ENCODE measurements at regions not wholly inside any gene's neighbourhood (a gene's known extent, or its start where the extent isn't known, plus 50 kb on each side); places are given as distances from the start of the nearest gene placed in this dataset.
"Not testable (repeated sequence)": the region's sequence is repeated elsewhere in the genome, so short reads cannot be mapped to it uniquely, and the experiment has no call there.

- no peak overlapping the region for H3K4me3 Mint-ChIP-seq
- no peaks in the 10 kb centered on the region for H3K4me1 Mint-ChIP-seq (ENCODE audit: low read depth)
- H3K36me3 Mint-ChIP-seq, result no peaks in the 10 kb centered on the region
- H3K9me3 Mint-ChIP-seq (ENCODE audit: low read depth), result peaks cover 18% of the 10 kb centered on the region
- H3K27ac Mint-ChIP-seq, result no peak overlapping the region
- no peaks in the 10 kb centered on the region for H3K27me3 Mint-ChIP-seq
These were observed 303.0 kb upstream of the TMEM132C start for GRCh38 chr12:127963933-127964332.

- Mint-ChIP-seq H3K36me3 (no peaks in the 10 kb centered on the region), H3K27ac (no peak overlapping the region), H3K27me3 (no peaks in the 10 kb centered on the region), H3K9me3 (ENCODE audit: low read depth) (peaks cover 18% of the 10 kb centered on the region), H3K4me1 (ENCODE audit: low read depth) (no peaks in the 10 kb centered on the region), H3K4me3 (no peak overlapping the region)
These were observed 302.3 kb upstream of the TMEM132C start for GRCh38 chr12:127964717-127965116.

GRCh38 chr12:127966331-127966730, 300.6 kb upstream of the TMEM132C start:
- no peaks in the 10 kb centered on the region for H3K4me1 Mint-ChIP-seq (ENCODE audit: low read depth)
- no peaks in the 10 kb centered on the region for H3K36me3 Mint-ChIP-seq
- no peak overlapping the region for H3K27ac Mint-ChIP-seq
- H3K27me3 Mint-ChIP-seq, result no peaks in the 10 kb centered on the region
- H3K4me3 Mint-ChIP-seq, result no peak overlapping the region
- peaks cover 18% of the 10 kb centered on the region for H3K9me3 Mint-ChIP-seq (ENCODE audit: low read depth)

- Mint-ChIP-seq H3K27ac (no peak overlapping the region), H3K9me3 (ENCODE audit: low read depth) (peaks cover 16% of the 10 kb centered on the region), H3K36me3 (no peaks in the 10 kb centered on the region), H3K4me1 (ENCODE audit: low read depth) (no peaks in the 10 kb centered on the region), H3K4me3 (no peak overlapping the region), H3K27me3 (no peaks in the 10 kb centered on the region)
These were observed 296.5 kb upstream of the TMEM132C start for GRCh38 chr12:127970491-127970890.

GRCh38 chr12:127980585-127980984, 286.4 kb upstream of the TMEM132C start:
- no peaks in the 10 kb centered on the region for H3K36me3 Mint-ChIP-seq
- H3K27ac Mint-ChIP-seq, result no peak overlapping the region
- no peak overlapping the region for H3K4me3 Mint-ChIP-seq
- H3K27me3 Mint-ChIP-seq, result peaks cover 2% of the 10 kb centered on the region
- peaks cover 3% of the 10 kb centered on the region for H3K9me3 Mint-ChIP-seq (ENCODE audit: low read depth)
- no peaks in the 10 kb centered on the region for H3K4me1 Mint-ChIP-seq (ENCODE audit: low read depth)

GRCh38 chr12:127981875-127982274, 285.1 kb upstream of the TMEM132C start:
- Mint-ChIP-seq H3K4me3 (no peak overlapping the region), H3K27ac (no peak overlapping the region)

GRCh38 chr12:127983213-127983791, 283.7 kb upstream of the TMEM132C start:
- not testable (repeated sequence) for H3K36me3 Mint-ChIP-seq; H3K4me3 Mint-ChIP-seq; H3K27ac Mint-ChIP-seq; H3K4me1 Mint-ChIP-seq (ENCODE audit: low read depth); H3K27me3 Mint-ChIP-seq; H3K9me3 Mint-ChIP-seq (ENCODE audit: low read depth)

More at GRCh38 chr12:127981875-127982274, 285.1 kb upstream of the TMEM132C start:
- Mint-ChIP-seq H3K27me3 (no peaks in the 10 kb centered on the region), H3K4me1 (ENCODE audit: low read depth) (no peaks in the 10 kb centered on the region), H3K36me3 (no peaks in the 10 kb centered on the region), H3K9me3 (ENCODE audit: low read depth) (peaks cover 3% of the 10 kb centered on the region)

GRCh38 chr12:127984386-127985055, 282.4 kb upstream of the TMEM132C start:
- Mint-ChIP-seq H3K4me3 (no peak overlapping the region), H3K27ac (no peak overlapping the region), H3K36me3 (no peaks in the 10 kb centered on the region), H3K9me3 (ENCODE audit: low read depth) (peaks cover 3% of the 10 kb centered on the region), H3K27me3 (no peaks in the 10 kb centered on the region), H3K4me1 (ENCODE audit: low read depth) (no peaks in the 10 kb centered on the region)

- Mint-ChIP-seq H3K27ac (no peak overlapping the region), H3K4me3 (no peak overlapping the region), H3K27me3 (no peaks in the 10 kb centered on the region), H3K9me3 (ENCODE audit: low read depth) (no peaks in the 10 kb centered on the region), H3K36me3 (no peaks in the 10 kb centered on the region), H3K4me1 (ENCODE audit: low read depth) (no peaks in the 10 kb centered on the region)
These were observed 279.6 kb upstream of the TMEM132C start for GRCh38 chr12:127987199-127987901.

- Mint-ChIP-seq H3K27me3 (no peaks in the 10 kb centered on the region), H3K4me1 (ENCODE audit: low read depth) (no peaks in the 10 kb centered on the region), H3K36me3 (no peaks in the 10 kb centered on the region), H3K9me3 (ENCODE audit: low read depth) (peaks cover 8% of the 10 kb centered on the region), H3K27ac (no peak overlapping the region), H3K4me3 (no peak overlapping the region)
These were observed 275.5 kb upstream of the TMEM132C start for GRCh38 chr12:127991485-127991884.

GRCh38 chr12:127998988-127999387, 268.0 kb upstream of the TMEM132C start:
- no peaks in the 10 kb centered on the region for H3K27me3 Mint-ChIP-seq
- H3K4me1 Mint-ChIP-seq (ENCODE audit: low read depth), result no peaks in the 10 kb centered on the region
- H3K27ac Mint-ChIP-seq, result no peak overlapping the region
- peaks cover 10% of the 10 kb centered on the region for H3K9me3 Mint-ChIP-seq (ENCODE audit: low read depth)
- no peaks in the 10 kb centered on the region for H3K36me3 Mint-ChIP-seq
- no peak overlapping the region for H3K4me3 Mint-ChIP-seq

GRCh38 chr12:128004383-128004938, 262.5 kb upstream of the TMEM132C start:
- Mint-ChIP-seq H3K27ac (no peak overlapping the region), H3K9me3 (ENCODE audit: low read depth) (peaks cover 6% of the 10 kb centered on the region), H3K27me3 (no peaks in the 10 kb centered on the region), H3K4me3 (no peak overlapping the region), H3K4me1 (ENCODE audit: low read depth) (no peaks in the 10 kb centered on the region), H3K36me3 (no peaks in the 10 kb centered on the region)

- H3K9me3 Mint-ChIP-seq (ENCODE audit: low read depth), result peaks cover 3% of the 10 kb centered on the region
- no peaks in the 10 kb centered on the region for H3K36me3 Mint-ChIP-seq
These were observed 259.7 kb upstream of the TMEM132C start for GRCh38 chr12:128007250-128007649.

GRCh38 chr12:128008341-128008740, 258.6 kb upstream of the TMEM132C start:
- Mint-ChIP-seq H3K27me3 (no peaks in the 10 kb centered on the region), H3K4me3 (no peak overlapping the region), H3K36me3 (no peaks in the 10 kb centered on the region), H3K27ac (no peak overlapping the region), H3K9me3 (ENCODE audit: low read depth) (peaks cover 3% of the 10 kb centered on the region), H3K4me1 (ENCODE audit: low read depth) (no peaks in the 10 kb centered on the region)

More at GRCh38 chr12:128007250-128007649, 259.7 kb upstream of the TMEM132C start:
- Mint-ChIP-seq H3K4me1 (ENCODE audit: low read depth) (no peaks in the 10 kb centered on the region), H3K27ac (no peak overlapping the region), H3K27me3 (no peaks in the 10 kb centered on the region), H3K4me3 (no peak overlapping the region)

- Mint-ChIP-seq H3K36me3 (no peaks in the 10 kb centered on the region), H3K4me3 (no peak overlapping the region), H3K4me1 (ENCODE audit: low read depth) (no peaks in the 10 kb centered on the region), H3K27me3 (no peaks in the 10 kb centered on the region), H3K27ac (no peak overlapping the region), H3K9me3 (ENCODE audit: low read depth) (peaks cover 3% of the 10 kb centered on the region)
These were observed 257.9 kb upstream of the TMEM132C start for GRCh38 chr12:128009108-128009507.
